ENCODE measurements at regions not wholly inside any gene's neighbourhood (a gene's known extent, or its start where the extent isn't known, plus 50 kb on each side); places are given as distances from the start of the nearest gene placed in this dataset.
A peak's percentile ranks its signal among the peaks of the same experiment; 100 is the strongest.

DNA sequence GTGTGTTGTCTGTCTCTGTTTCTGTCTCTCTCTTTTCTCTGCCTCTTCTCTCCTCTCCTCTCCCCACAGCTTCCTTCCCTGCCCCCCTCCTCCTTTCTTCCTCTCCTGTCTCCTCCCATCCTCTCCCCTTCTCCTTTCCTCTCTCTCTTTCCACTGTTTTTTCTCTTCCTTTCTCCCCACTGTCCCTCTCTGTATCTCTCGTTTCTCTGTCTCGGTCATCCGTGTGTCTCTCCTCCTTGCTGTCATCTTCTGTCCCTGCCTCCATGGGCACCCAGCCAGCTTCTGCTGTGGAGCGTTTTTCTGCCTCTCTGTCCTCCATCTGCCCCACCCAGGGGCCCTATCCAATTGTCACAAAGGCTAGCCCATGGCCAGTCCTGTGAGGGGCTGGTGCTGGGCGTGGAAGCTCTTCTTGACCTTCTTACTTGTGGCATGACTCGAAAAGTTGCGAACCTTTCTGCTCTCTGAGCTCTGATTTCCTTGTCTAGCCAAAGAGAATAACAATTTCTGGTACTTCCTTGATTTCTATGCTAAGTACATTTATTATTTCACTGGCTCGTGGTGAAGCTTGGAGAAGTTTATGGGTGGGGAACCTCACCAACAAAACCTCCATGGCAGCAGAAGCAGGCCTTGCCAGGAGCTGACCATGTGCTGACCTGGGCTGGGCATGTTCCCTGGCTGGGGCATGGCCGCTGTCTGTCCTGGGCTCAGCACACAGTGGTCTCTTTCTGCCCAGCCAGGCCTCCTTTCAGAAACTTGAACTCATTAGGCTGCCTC is 69.3 kb downstream of the CEBPB start:
- intact Hi-C loops (cut with DNase I) = no loop called here
- no peak for DNase-seq
- no peak for TF ChIP-seq CTCF (IDR thresholded peaks at IDR 0.05)
- no peak for TF ChIP-seq POLR2A (IDR thresholded peaks at IDR 0.05)

DNA sequence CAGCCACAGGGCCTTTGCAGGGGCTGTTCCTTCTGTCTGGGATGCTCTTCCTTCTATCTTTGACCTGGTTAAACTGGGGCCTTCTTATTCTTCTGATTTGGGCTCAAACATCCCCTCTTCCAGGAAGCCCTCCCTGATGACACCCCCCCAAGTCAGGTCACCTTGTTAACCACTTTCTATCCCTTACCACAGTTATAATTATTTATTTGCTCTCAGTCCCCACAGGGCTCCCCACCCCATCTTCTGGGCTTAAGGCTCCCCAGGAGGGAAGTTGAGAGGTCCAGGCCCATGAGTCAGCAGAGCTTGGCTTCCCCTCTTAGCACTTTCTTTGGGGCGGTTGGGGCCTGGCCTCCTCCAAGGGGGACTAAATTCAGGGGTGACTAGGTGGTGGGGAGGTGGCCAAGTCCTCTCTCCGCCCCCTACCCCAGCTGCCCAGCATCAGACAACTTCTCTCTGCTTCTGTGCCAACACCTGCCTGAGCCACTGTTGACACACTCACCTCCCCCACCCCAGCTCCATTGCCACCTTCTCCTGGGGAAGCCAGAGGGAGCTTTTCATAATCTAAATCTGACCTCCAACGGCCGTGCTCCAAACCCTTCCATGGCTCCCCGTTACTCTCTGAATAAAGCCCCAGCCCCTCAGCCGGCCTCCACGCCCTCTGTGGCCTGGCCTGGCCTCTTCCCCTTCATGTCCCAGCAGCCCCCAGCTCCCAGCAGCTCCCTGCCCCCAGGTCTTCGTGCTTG is 70.0 kb downstream of the CEBPB start:
- Histone ChIP-seq H3K4me3 (no peak overlapping the region), H3K4me1 (peaks cover 0 to 22% (median 10%) of the 10 kb centered on the region in 3 donors), H3K9me3 (no peaks in the 10 kb centered on the region), H3K36me3 (no peaks in the 10 kb centered on the region), H3K27ac (peak overlapping the region; percentile 23 to 72 (median 39)), H3K27me3 (no peaks in the 10 kb centered on the region)
- intact Hi-C loops (cut with DNase I) = no loop called here
- DNase-seq = no peak
- 58 to 72% methylated on average over 7 to 8 of the region's 8 CpGs for WGBS, 2 donors
- TF ChIP-seq CTCF (IDR thresholded peaks at IDR 0.05) = no peak
- TF ChIP-seq POLR2A (IDR thresholded peaks at IDR 0.05) = no peak

More for the DNA sequence above, 69.3 kb downstream of the CEBPB start:
- Histone ChIP-seq H3K4me1 (peaks cover 0 to 22% (median 10%) of the 10 kb centered on the region in 3 donors), H3K36me3 (no peaks in the 10 kb centered on the region), H3K27ac (peak overlapping the region; percentile 23 to 72 (median 39)), H3K4me3 (no peak overlapping the region), H3K9me3 (no peaks in the 10 kb centered on the region), H3K27me3 (no peaks in the 10 kb centered on the region)
- 56 to 63% methylated on average over 8 to 9 of the region's 9 CpGs for whole genome bisulfite sequencing, 2 donors

GRCh38 chr20:50261471-50262212 is 71.0 kb downstream of the CEBPB start:
- intact Hi-C loops (cut with DNase I) = no loop called here
- 76 to 93% methylated on average over 7 of the region's 7 CpGs for WGBS, 2 donors
- TF ChIP-seq CTCF (IDR thresholded peaks at IDR 0.05) = no peak
- no peak for TF ChIP-seq POLR2A (IDR thresholded peaks at IDR 0.05)
- Histone ChIP-seq H3K36me3 (no peaks in the 10 kb centered on the region), H3K4me3 (no peak overlapping the region), H3K9me3 (no peaks in the 10 kb centered on the region), H3K4me1 (peaks cover 3 to 25% (median 13%) of the 10 kb centered on the region in 3 donors), H3K27ac (no peak overlapping the region), H3K27me3 (no peaks in the 10 kb centered on the region)
- DNase-seq = no peak

- Histone ChIP-seq H3K4me1 (peaks cover 17 to 37% (median 28%) of the 10 kb centered on the region in 3 donors), H3K27me3 (no peaks in the 10 kb centered on the region), H3K4me3 (no peak overlapping the region), H3K27ac (no peak overlapping the region), H3K36me3 (no peaks in the 10 kb centered on the region), H3K9me3 (no peaks in the 10 kb centered on the region)
- WGBS, 2 donors = 87 to 91% methylated on average over 3 of the region's 3 CpGs
- TF ChIP-seq POLR2A (IDR thresholded peaks at IDR 0.05) (no peak), CTCF (IDR thresholded peaks at IDR 0.05) (no peak)
- intact Hi-C loops (cut with DNase I) = no loop called here
- no peak for DNase-seq
Measured at GRCh38 chr20:50263831-50264230, 73.2 kb downstream of the CEBPB start.
